ENCODE measurements at regions not wholly inside any gene's neighbourhood (a gene's known extent, or its start where the extent isn't known, plus 50 kb on each side); places are given as distances from the start of the nearest gene placed in this dataset.

DNA sequence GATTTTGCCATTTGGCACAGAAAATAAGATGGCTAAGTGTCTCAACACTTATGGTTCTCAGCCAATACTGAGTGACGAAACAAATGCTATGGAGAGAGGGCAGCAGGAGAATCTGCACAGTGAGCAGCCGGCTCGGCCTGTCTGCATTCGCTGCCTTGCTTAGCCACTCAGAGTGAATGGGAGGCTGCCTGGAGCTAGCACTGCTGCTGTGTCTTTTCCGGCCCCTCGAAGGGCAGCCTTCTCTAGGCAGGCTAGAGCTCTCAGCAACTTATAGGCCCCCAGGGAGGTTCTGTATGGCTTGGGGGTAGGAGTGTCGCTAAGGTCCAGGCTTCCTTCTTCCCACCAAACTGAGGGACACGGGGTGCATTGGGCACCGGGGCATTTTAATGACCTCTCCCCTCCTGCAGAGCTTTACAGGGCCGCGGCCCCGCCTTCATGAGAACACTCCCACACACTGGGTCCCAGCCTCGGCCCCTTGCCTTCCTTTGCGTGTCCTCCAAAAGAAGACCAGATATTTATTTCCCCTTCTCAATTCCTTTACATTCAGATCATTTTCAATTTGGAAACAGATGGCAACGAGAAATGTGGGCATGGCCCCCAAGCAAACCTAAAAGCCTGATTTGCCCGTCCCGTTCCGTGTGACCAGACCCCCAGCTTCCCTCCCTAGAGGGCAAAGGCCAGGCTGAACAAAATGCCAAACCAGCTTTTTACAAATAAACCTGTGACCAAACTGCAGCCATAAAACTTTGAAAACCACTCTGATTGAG lies 670.9 kb downstream of the TOX3 start:
- no peaks in the 10 kb centered on the region for H3K36me3 ChIP-seq (ENCODE audit: control insufficient read depth in 1 of 2, insufficient read depth in 2 of 2, low read length in 2 of 2)
- no peaks in the 10 kb centered on the region for H3K79me2 ChIP-seq (ENCODE audit: insufficient read depth, low read length)
- H3K9me3 ChIP-seq (ENCODE audit: control insufficient read depth in 1 of 2, insufficient read depth in 1 of 2, low read depth in 1 of 2, low read length in 2 of 2) = peaks cover 6 to 10% of the 10 kb centered on the region in 2 experiments; a peak in 2 of 4 replicates
- no peak for TF ChIP-seq POLR2AphosphoS5 (IDR thresholded peaks at IDR 0.05; ENCODE audit: low read depth, low read length)
- H3K4me3 ChIP-seq (replicated peaks in 1 of 2; ENCODE audit: low read depth in 1 of 2, low read length in 2 of 2) = no peak overlapping the region
- intact Hi-C loops (cut with micrococcal nuclease) = no loop called here
- ChIA-PET RAD21 (ENCODE audit: low non-redundant PET in 1 of 2, low total read pairs in 2 of 2, uncharacterized antibody in 2 of 2, unreplicated experiment in 2 of 2) (no interaction called here), POLR2A (no interaction called here), CTCF (no interaction called here)
- no peak overlapping the region for H3K27ac ChIP-seq (ENCODE audit: low read depth, low read length)
- no peak overlapping the region for H3K4me2 ChIP-seq (ENCODE audit: low read length)
- no peaks in the 10 kb centered on the region for H4K20me1 ChIP-seq (ENCODE audit: insufficient read depth)
- ATAC-seq (no peak), DNase-seq (ENCODE audit: low read depth, low spot score) (no peak)
- no peak overlapping the region for H2AFZ ChIP-seq (ENCODE audit: low read depth, low read length, poor library complexity, severe bottlenecking)
- no TSS peak for BruUV-seq (replicated peaks)
- no peaks in the 10 kb centered on the region for H3K4me1 ChIP-seq (ENCODE audit: control insufficient read depth in 1 of 2, insufficient read depth in 2 of 2, low read length in 2 of 2)
- H3K9me2 ChIP-seq (ENCODE audit: insufficient read depth) = no peaks in the 10 kb centered on the region
- H3K27me3 ChIP-seq (ENCODE audit: insufficient read depth, low read length) = no peaks in the 10 kb centered on the region
- no peak overlapping the region for H3K9ac ChIP-seq (ENCODE audit: low read length)

GRCh38 chr16:51872524-51872923 lies 674.4 kb downstream of the TOX3 start:
- no TSS peak for BruUV-seq (replicated peaks)
- no peaks in the 10 kb centered on the region for H3K79me2 ChIP-seq (ENCODE audit: insufficient read depth, low read length)
- H4K20me1 ChIP-seq (ENCODE audit: insufficient read depth) = no peaks in the 10 kb centered on the region
- no peaks in the 10 kb centered on the region for H3K36me3 ChIP-seq (ENCODE audit: control insufficient read depth in 1 of 2, insufficient read depth in 2 of 2, low read length in 2 of 2)
- RAD21 ChIA-PET (ENCODE audit: low non-redundant PET in 1 of 2, low total read pairs in 2 of 2, uncharacterized antibody in 2 of 2, unreplicated experiment in 2 of 2) = no interaction called here
- CTCF ChIA-PET = no interaction called here
- no peak overlapping the region for H3K27ac ChIP-seq (ENCODE audit: low read depth, low read length)
- H3K9ac ChIP-seq (ENCODE audit: low read length) = no peak overlapping the region
- intact Hi-C loops (cut with micrococcal nuclease) = no loop called here
- POLR2A ChIA-PET = no interaction called here
- peaks cover 3 to 9% of the 10 kb centered on the region in 2 experiments; a peak in 2 of 4 replicates for H3K9me3 ChIP-seq (ENCODE audit: control insufficient read depth in 1 of 2, insufficient read depth in 1 of 2, low read depth in 1 of 2, low read length in 2 of 2)
- no peaks in the 10 kb centered on the region for H3K27me3 ChIP-seq (ENCODE audit: insufficient read depth, low read length)
- no peak overlapping the region for H2AFZ ChIP-seq (ENCODE audit: low read depth, low read length, poor library complexity, severe bottlenecking)
- no peak for DNase-seq (ENCODE audit: low read depth, low spot score)
- TF ChIP-seq SIN3A (IDR thresholded peaks at IDR 0.05; ENCODE audit: low read depth) (no peak), RAD21 (IDR thresholded peaks at IDR 0.05; ENCODE audit: low read depth) (no peak), JUND (IDR thresholded peaks at IDR 0.05) (no peak)
- H3K4me1 ChIP-seq (ENCODE audit: control insufficient read depth in 1 of 2, insufficient read depth in 2 of 2, low read length in 2 of 2) = no peaks in the 10 kb centered on the region
- no peak for ATAC-seq
- no peak overlapping the region for H3K4me2 ChIP-seq (ENCODE audit: low read length)
- no peaks in the 10 kb centered on the region for H3K9me2 ChIP-seq (ENCODE audit: insufficient read depth)
- no peak overlapping the region for H3K4me3 ChIP-seq (replicated peaks in 1 of 2; ENCODE audit: low read depth in 1 of 2, low read length in 2 of 2)
